Tibial nerve (tissue), 4 donors: ENCODE measurements at regions not wholly inside any gene's neighbourhood (a gene's known extent, or its start where the extent isn't known, plus 50 kb on each side); places are given as distances from the start of the nearest gene placed in this dataset.

Source experiments
- DNase-seq, 2 donors: peaks; one replicate each; pipeline ENCODE4 v3.0.0-alpha.2; 2019; ENCODE audit warnings: low spot score in 2 of 2
- H3K27ac ChIP-seq, 4 donors: fragments of 200-600 bp; sonication (generic) in 3 of 4; one replicate each; pipeline ENCODE4 v1.5.1; 2017 to 2019; ENCODE audit warnings: mild to moderate bottlenecking in 1 of 4
- H3K27me3 ChIP-seq, 2 donors: fragments of 200-600 bp; sonication (generic) in 1 of 2; one replicate each; pipeline versions ENCODE4 v1.5.1 to v1.6.0; 2017 to 2019
- H3K36me3 ChIP-seq, 3 donors: fragments of 200-600 bp; sonication (generic); one replicate each; pipeline ENCODE4 v1.5.1; 2018 to 2019
- H3K4me1 ChIP-seq, 4 donors: fragments of 200-600 bp; sonication (generic) in 3 of 4; one replicate each; pipeline ENCODE4 v1.5.1; 2017 to 2019
- H3K4me3 ChIP-seq, 4 donors: fragments of 200-600 bp; sonication (generic) in 3 of 4; one replicate each; pipeline ENCODE4 v1.5.1; 2017 to 2019; ENCODE audit warnings: mild to moderate bottlenecking in 1 of 4, moderate library complexity in 1 of 4
- H3K9me3 ChIP-seq, 4 donors: fragments of 200-600 bp; sonication (generic) in 3 of 4; one replicate each; pipeline ENCODE4 v1.5.1; 2017 to 2019
- CTCF ChIP-seq, 5 experiments: fragments of 200-600 bp in 3 of 5; fragments of 450-650 bp in 2 of 5; sonication (generic) in 3 of 5; IDR thresholded peaks; one replicate each; pipeline ENCODE4 v1.5.1; 2016 to 2019; ENCODE audit warnings: antibody characterized with exemption in 5 of 5, mild to moderate bottlenecking in 3 of 5, moderate library complexity in 2 of 5
- EP300 ChIP-seq, 2 donors: sonication (generic); formaldehyde crosslinking; IDR thresholded peaks; one replicate each; pipeline ENCODE4 v1.6.1; 2017; ENCODE audit warnings: antibody characterized with exemption in 2 of 2, mild to moderate bottlenecking in 1 of 2
- POLR2A ChIP-seq, 2 donors: fragments of 450-650 bp; IDR thresholded peaks; one replicate each; pipeline ENCODE4 v1.6.1; 2017; ENCODE audit warnings: antibody characterized with exemption in 2 of 2, mild to moderate bottlenecking in 2 of 2, moderate library complexity in 2 of 2
- WGBS, 2 donors: methylation state at CpG; one replicate each; pipeline ENCODE4 v1.1.5; 2018; 5-methylcytosine and 5-hydroxymethylcytosine counted together

GRCh38 chr12:42010715-42011114 is 134.0 kb downstream of the GXYLT1 start:
- 78 to 84% methylated on average over 3 of the region's 3 CpGs for WGBS, 2 donors
- H3K9me3 ChIP-seq = no peaks in the 10 kb centered on the region
- H3K36me3 ChIP-seq = no peaks in the 10 kb centered on the region
- no peak overlapping the region for H3K4me3 ChIP-seq
- H3K27ac ChIP-seq = no peak overlapping the region
- DNase-seq = no peak
- H3K27me3 ChIP-seq = no peaks in the 10 kb centered on the region
- TF ChIP-seq EP300 (IDR thresholded peaks at IDR 0.05) = no peak
- TF ChIP-seq POLR2A (IDR thresholded peaks at IDR 0.05) = no peak
- no peak for TF ChIP-seq CTCF (IDR thresholded peaks at IDR 0.05)
- no peaks in the 10 kb centered on the region for H3K4me1 ChIP-seq

- no peak for DNase-seq
- WGBS, 2 donors = 83 to 93% methylated on average over 1 of the region's 1 CpG
- Histone ChIP-seq H3K36me3 (no peaks in the 10 kb centered on the region), H3K9me3 (no peaks in the 10 kb centered on the region), H3K27me3 (no peaks in the 10 kb centered on the region), H3K4me3 (no peak overlapping the region), H3K27ac (no peak overlapping the region), H3K4me1 (no peaks in the 10 kb centered on the region)
- TF ChIP-seq CTCF (IDR thresholded peaks at IDR 0.05) = no peak
- TF ChIP-seq POLR2A (IDR thresholded peaks at IDR 0.05) = no peak
- no peak for TF ChIP-seq EP300 (IDR thresholded peaks at IDR 0.05)
Observed at GRCh38 chr12:42010257-42010656, 134.4 kb downstream of the GXYLT1 start.

GRCh38 chr12:42008996-42009395 is 135.7 kb downstream of the GXYLT1 start:
- no peaks in the 10 kb centered on the region for H3K36me3 ChIP-seq
- H3K9me3 ChIP-seq = no peaks in the 10 kb centered on the region
- H3K4me1 ChIP-seq = no peaks in the 10 kb centered on the region
- TF ChIP-seq CTCF (IDR thresholded peaks at IDR 0.05) = no peak
- TF ChIP-seq POLR2A (IDR thresholded peaks at IDR 0.05) = no peak
- TF ChIP-seq EP300 (IDR thresholded peaks at IDR 0.05) = no peak
- DNase-seq = no peak
- 91 to 92% methylated on average over 5 of the region's 5 CpGs for WGBS, 2 donors
- no peaks in the 10 kb centered on the region for H3K27me3 ChIP-seq
- H3K4me3 ChIP-seq = no peak overlapping the region
- no peak overlapping the region for H3K27ac ChIP-seq

- H3K27me3 ChIP-seq = no peaks in the 10 kb centered on the region
- H3K36me3 ChIP-seq = no peaks in the 10 kb centered on the region
- no peak overlapping the region for H3K27ac ChIP-seq
- no peaks in the 10 kb centered on the region for H3K9me3 ChIP-seq
- TF ChIP-seq EP300 (IDR thresholded peaks at IDR 0.05) (no peak), CTCF (IDR thresholded peaks at IDR 0.05) (no peak), POLR2A (IDR thresholded peaks at IDR 0.05) (no peak)
- H3K4me1 ChIP-seq = no peaks in the 10 kb centered on the region
- no peak for DNase-seq
- H3K4me3 ChIP-seq = no peak overlapping the region
- WGBS, 2 donors = 94 to 97% methylated on average over 1 of the region's 1 CpG
Observed at GRCh38 chr12:42003031-42003430, 141.6 kb downstream of the GXYLT1 start.

DNA sequence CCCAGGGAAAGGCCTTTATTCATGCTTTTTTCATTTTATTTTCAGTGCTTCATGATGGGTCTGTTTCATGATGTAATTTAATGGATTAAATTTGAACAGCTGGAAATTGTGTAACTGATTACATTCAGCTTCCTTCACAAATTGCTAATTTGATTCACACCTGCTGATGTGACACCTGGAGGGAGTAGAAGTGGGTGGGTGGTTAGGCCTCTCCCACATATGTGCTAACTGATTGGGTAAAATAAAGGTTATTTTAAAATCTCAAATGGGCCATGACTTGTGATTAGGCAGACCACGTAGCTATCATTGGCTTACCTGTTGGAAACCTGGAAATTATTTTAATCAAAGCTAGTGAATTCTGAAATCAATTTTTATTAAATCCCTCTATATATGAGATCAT is 142.1 kb downstream of the GXYLT1 start:
- DNase-seq = no peak
- H3K36me3 ChIP-seq = no peaks in the 10 kb centered on the region
- no peak overlapping the region for H3K27ac ChIP-seq
- TF ChIP-seq CTCF (IDR thresholded peaks at IDR 0.05) (no peak), POLR2A (IDR thresholded peaks at IDR 0.05) (no peak), EP300 (IDR thresholded peaks at IDR 0.05) (no peak)
- H3K4me3 ChIP-seq = no peak overlapping the region
- no peaks in the 10 kb centered on the region for H3K27me3 ChIP-seq
- no peaks in the 10 kb centered on the region for H3K4me1 ChIP-seq
- 87 to 92% methylated on average over 1 of the region's 1 CpG for WGBS, 2 donors
- no peaks in the 10 kb centered on the region for H3K9me3 ChIP-seq
